HG02588 (cell line): ENCODE measurements at regions not wholly inside any gene's neighbourhood (a gene's known extent, or its start where the extent isn't known, plus 50 kb on each side); places are given as distances from the start of the nearest gene placed in this dataset.

ENCODE experiments used
- ATAC-seq: cut with Tn5 transposase; IDR thresholded peaks from one replicate; pipeline ENCODE4 v1.9.1; 2021; ENCODE audit warnings: mild to moderate bottlenecking, moderate library complexity; ENCODE audit not compliant: unreplicated experiment

DNA sequence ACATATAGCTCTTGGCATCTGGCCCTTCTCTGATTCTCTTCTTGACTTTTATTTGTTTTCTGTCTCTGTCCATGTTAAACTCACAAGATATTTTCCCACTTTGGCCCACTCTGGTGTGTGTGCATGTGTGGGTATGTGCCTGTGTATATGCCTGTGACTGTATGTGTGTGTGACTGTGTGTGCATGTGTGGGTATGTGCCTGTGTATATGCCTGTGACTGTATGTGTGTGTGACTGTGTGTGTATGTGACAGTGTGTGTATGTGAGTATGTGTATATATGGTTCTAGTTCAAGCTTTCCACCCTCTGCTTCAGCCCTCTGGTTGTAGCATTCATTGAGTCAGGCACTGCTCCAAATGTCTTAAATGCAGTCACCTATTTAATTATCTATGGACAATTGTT, 88.6 kb upstream of the GGTLC1 start:
- ATAC-seq, result no peak

DNA sequence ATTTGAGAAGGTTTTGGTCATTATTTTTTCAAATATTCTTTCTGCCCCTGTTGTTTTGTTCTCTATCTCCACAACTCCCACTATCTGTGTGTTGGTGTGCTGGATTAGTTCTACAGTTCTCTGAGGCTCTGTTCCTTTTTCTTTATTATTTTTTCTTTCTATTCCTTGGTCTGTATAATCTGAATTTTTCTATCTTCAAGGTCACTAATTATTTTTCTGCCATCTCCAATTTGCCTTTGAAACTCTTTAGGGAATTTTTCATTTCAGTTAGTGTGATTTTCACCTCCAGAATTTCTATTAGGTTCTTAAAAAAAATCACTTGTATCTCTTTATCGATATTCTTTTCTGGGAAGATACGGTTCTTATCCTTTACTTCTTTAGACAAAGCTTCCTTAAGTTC, 82.1 kb upstream of the GGTLC1 start:
- ATAC-seq, result no peak

DNA sequence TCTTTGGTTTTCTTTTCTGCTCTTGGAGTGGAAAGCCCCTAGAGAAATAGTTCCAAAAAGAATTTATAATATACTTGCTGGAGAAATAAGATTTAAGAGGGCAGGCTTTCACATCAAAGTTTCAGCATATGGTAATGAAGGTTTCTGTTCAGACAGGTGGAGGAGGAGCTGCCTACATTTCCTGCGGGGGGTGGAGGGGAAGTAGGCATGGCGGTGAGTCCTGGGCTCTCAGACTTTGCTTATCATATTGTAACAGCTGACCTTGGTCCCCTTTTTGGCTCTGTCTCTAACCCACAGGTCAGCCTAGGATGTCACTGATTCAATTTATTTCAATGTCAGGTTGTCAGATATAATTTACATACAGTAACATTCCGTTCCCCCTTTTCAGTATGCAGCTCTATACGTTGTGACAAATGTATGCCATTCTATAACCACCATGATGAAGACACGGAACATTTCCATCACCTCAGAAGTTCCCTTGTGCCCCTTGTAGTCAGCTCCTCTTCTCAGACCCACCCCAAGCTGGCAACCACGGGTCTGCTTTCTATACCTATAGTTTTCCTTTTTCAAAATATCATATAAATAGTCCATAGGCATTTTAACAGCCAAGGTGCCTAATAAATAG, 77.6 kb upstream of the GGTLC1 start:
- ATAC-seq, result no peak

DNA sequence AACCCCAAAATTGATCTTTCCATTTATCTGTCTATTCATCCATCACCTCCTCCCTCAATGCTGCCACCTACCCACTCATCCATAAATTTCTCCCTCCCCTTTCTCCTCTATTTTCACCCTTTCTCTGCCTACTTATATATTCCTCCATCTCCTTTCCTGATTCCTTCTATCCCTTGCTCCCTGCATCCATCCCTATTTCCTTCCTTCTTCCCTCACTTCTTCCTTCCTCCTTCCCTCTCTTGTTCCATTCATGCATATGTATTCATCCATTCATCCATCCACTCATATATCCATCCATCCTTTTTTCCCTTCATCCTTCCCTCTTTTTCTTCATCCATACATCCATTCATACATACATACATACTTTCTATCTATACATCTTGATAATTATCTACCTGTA, 76.3 kb upstream of the GGTLC1 start:
- ATAC-seq, result no peak

DNA sequence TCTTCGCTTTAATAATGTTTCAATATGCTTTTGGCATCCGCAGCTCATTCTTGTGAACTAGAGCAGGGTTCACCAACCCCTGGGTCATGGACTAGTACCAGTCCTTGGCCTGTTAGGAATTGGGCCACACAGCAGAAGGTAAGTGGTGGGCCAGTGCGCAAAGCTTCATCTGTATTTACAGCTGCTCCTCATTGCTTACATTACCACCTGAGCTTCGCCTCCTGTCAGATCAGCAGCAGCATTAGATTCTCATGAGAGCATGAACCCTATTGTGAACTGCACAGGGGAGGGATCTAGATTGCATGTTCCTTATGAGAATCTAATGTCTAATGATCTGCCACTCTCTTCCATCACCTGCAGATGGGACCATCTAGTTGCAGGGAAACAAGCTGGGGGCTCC, 75.5 kb upstream of the GGTLC1 start:
- no peak for ATAC-seq

DNA sequence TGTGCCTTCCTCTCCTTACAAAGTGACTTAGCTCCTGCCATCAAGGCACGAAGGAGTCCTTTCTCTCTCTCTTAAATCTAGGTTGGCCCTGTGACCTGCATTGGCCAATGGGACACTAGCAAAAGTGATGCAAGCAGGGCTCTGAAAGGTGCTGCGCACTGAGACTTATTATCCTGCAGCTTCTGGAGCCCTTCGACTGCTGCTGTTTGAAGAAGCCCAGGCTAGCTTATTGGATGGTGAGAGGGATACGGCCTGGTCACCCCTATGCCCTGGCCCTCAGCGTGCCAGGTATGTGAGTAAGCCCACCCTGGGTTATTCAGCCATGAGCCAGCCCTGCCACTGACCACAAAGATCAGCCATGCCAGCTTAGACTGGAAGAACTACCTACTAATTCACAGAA, 74.5 kb upstream of the GGTLC1 start:
- ATAC-seq, result no peak

DNA sequence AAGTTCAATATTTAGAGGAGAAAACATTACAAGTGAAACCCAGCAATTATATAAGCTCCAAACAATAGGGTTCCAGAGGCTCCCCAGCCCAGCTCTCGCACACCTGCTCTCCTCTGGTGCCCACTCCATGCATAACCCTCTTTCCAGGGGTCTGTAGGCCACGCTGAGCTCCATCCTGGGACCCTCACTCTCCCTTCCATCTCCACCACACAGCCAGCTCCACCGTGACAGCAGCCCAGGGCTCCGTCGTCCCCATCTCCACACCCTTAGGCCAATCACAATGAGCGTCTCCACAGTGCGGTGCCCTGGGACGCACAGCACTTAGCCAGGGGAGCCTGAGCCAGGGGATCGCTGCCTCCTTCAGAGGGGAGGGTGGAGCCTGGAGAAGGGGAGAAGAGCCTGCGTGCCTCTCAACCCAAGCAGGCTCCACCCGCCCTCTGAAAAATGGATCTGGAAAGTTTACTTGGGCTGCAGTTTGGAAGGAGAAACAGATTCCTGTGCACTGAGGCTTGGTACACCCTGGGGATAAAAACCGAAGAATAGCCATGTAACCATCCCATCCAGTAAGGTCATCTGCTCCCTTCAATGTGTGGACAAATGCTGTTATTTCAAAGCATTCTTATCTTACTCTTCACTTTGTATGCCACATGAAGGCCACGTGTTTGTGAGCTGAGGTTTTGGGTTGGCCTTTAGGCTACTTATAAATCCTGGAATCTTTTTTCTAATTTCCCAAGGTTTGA, 72.4 kb upstream of the GGTLC1 start:
- no peak for ATAC-seq

DNA sequence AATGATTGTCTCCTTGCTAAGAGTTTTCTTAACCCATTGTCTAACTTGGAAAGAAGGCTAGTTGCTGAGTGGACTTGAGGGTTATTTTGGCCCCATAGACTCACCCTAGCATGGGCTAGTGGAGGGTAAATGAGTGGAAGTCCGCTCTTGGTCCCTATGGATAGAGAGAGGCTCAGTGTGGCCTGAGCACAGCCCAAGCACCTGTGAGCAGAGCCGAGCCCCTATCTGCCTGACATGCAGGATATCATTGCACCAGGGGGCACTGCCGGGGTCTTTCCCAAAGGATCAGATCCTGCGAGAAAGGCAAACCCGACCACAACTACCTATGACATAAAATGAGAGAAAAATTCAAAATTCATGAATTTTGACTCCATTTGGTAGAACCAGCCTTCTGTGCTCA, 70.6 kb upstream of the GGTLC1 start:
- no peak for ATAC-seq

DNA sequence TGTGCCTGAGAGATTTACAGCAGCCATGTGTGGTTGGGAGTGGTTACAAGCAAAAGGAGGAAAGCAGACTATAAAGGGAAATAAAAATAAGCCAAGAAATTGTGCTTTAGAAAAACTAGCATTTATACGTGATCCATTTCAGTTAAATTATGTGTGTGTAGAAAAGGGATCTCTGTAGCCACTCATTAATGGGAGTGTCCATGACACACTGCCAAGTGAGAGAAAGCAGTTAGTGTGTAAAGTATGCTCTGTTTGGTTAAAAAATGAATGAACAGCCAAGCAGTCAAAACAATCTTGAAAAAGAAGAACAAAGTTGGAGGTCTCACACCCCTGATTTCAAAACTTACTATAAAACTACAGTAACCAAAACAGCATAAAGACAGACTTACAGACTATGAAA, 67.9 kb upstream of the GGTLC1 start:
- ATAC-seq, result no peak

DNA sequence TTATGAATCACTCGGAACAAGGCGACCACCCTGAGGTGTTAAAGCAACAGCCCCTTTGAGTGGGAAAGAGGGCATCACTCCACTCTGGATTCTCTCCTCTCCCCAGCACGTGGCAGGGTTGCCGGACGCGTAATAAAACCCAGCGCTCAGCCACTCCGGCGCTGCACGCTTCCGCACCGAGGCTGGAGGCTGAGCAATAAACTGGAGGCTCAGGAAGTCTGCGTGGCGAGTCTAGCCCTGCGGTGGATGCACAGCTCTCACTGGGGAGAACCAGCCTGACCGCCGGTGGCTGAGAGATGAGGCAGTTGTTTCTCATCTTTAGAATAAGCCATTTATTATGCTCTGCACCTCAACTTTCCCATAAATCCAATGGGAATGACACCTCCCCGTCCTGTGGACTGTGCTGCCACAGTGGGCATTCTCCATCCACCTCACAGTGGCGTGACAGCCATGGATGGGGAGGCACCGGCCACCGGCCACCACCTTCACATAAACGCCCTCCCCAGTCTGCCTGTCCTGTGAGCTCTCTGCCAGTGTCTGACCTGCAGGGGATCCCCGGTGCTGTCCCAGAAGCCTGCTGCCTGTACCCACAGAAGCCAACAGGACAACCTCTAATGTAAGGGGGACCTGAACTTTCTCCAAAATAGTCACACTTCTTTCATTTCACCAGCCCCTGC, 64.2 kb upstream of the GGTLC1 start:
- ATAC-seq, result no peak

DNA sequence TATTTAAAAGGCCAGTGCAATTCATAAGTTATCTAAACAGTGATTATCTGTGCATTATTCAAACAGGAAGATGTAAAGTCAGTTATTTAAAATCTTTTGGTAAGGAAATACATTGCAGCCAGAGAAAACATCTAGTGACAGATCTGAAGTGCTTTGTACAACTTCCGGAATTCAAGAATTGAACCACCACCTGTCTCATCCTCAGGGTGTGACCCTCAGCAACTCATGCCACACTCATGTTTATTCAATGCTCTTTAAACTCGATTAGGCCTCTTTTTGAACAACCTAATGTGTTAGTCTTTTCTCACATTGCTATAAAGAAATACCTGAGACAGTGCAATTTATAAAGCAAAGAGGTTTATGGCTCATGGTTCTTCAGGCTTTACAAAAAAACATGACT, 62.6 kb upstream of the GGTLC1 start:
- no peak for ATAC-seq

DNA sequence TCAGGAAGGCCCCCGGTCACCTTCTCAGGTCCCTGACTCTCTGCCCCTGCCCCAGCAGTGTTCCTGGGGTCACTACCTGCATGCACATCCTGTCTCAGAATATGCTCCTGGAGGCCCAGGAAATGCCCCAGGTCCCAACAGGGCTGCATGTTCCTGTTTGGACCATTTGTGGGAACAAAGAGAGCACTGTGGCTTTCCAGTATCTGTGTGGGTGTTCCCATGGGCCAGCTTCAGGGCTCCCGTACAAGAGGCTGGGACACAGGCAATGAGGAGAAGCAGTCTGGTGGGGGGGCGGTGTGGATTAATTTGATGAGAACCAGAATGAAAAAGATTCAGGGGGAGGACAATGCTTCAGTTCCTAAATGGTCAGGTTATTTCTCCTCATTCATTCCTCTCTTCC, 61.5 kb upstream of the GGTLC1 start:
- ATAC-seq, result no peak

DNA sequence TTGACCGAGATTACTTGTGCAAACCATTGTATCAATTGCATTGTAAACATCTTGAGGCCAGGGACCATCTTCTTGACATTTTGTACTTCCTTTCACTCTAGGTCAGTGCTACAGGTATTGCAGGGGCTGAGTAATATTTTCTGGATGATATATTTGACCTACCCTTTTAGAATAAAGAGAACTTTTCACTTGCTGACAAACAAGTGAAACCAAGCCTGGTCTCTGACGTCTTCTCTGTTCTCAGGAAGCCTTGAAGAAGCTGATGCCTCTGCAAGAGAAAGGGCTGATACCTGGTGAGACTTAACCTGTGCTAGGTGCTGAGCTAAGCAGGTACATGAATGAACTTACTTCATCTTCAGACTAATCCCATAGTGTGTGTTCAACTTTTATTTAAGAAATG, 60.5 kb upstream of the GGTLC1 start:
- ATAC-seq, result no peak

DNA sequence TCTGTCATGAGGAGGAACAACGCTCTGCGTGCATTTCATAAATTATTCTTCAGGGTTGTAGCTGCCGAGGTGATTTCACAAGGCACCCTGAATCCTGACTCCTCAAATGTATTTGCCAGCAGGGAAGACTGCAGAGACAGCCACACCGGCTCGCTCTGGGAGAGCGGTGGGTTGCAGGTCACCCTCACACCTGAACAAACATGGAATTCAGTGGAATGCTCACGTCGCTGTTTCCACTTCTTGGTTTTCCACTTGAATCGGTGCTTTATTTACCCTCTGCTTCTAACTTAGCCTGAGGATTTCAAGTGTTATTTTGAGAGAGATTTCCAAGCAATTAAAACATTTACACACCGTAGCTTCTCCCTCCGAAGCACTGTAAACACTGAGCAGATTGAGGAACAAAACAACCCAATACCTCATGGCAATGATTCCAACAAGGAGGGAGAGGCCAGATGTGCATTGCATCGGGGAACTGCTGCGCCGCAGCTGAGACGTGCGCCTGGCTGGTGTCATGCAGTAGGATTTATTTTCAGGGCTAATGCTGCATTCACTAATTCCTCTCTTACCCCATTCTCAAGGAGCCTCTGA, 59.5 kb upstream of the GGTLC1 start:
- ATAC-seq, result no peak

DNA sequence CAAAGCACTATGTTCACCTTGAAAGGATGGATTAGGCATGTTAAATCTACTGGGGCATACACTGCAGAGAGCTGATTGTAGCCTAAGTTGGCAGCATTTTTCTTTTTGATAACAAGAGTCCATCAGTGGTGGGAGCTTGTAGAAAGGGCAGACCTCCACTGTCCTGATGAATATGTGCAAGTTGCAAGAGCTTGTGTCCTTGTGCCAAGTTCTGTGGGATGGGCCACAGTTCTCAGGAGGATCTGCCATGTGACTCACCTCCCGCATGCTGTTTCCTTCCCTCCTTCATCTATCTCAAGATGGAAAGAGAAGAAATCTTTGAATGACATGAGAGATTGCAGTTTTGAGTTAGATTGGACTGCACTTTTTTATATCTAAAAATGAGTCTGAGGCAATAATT, 58.3 kb upstream of the GGTLC1 start:
- no peak for ATAC-seq

DNA sequence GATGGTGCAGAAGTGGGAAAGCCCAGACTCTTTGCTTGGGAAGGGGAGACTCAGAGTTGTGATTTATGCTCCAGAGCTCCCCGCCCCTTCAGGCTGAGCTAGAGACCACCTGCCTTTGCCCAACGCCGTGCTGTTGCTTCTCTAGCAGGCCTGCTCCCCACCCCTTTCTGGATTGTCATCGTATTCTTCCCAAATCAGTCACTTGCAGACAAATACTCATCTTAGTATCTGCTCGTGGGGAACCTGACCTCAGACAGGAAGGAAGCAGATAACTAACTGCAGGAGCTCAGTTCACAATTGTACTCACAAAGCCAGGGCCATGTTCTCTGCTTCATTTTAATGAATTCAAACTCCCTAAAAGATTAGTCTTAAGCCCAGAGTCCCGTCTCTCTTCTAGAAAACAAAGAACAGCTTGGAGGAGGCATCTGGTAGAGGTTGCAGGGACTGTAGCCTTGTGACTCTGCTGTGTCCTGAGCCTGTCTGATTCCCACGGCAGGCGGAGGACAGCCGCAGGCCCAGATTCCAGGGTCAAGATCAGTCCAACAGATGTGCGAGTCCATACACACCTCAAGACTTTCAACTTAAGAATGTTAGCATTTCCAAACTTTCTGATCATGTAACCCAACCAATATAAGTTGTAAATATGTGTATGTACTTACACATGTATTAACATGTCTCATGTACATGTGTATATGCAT, 57.2 kb upstream of the GGTLC1 start:
- ATAC-seq, result no peak

DNA sequence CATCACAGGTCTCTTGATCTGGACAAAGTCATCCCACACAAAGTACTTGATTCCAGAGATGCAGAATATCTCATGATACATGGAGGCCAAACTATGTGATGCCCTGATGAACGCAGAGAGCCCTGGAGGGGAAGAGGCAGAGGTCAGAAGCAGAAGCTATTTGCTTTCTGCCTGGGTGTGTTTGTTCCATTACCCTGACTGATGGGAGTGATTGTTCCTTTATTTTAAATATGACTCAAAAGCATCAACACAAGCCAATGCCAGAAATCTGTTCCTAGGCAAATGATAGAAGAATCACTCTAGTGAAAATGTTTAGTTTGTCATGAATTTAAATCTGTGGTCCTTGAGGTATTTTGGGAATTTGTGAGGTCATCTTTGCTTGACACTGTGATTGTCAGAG, 54.7 kb upstream of the GGTLC1 start:
- no peak for ATAC-seq

DNA sequence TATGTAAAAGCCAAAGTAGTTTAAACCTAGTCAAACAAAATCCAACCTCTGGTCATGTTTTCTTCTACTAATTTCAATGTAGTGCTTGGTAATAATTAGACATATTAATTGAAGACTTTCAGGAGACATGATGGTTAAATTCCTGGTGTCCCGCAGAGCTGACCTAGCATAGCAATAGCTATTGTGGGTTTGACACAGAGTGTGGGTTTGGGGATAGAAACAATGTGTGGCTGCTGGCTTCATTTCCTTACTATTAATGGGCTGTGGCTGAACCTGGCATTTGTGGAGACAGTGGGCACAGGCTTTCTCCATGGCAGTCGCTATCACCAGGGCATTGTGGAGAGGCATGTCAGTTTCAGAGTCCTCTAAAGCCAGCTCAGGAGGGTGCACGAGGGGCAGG, 54.1 kb upstream of the GGTLC1 start:
- no peak for ATAC-seq

DNA sequence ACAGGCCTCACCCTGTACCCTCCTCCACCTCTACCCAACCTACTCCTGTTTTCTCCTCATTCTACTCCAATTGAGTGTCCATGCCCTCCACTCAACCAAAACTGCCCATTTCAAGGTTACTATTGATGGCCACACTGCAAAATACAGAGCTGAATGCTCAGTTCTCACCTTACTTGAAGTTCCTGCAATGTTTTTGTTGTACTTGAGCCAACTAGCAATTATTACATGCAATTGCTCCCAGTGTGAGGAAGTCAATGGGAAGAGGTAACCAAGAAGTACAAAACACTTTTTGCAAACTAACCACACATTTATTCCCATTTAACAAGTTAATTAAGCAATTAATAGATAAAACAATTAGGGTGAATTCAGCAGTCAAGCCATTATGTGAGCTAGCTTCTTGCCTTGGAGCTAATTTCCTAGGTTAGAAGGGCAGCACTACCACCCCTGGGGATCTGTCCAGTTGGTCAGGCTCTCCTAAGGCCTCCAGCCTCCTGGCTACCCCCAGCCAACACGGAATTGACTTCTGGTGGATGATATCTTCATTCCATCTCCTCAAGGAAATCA, 52.4 kb upstream of the GGTLC1 start:
- no peak for ATAC-seq

DNA sequence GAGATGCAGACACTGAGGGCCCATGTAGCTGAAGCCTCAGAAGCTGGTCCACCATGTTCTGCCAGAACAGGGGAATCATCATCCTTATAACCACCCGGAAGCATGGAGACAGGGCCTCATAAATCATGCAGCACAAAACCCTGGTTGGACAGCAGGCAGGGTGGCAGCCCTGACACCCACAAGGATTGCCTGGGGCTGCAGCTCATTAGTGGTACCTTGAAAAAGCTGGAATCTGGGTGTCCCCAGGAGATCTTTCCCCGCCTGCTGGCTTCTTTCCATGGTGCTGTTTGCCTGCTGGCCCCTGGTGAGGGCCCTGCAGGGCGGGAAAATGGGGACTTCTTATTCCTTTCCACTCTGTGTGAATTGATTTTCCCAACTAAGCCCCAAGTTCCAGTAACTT, 50.6 kb upstream of the GGTLC1 start:
- no peak for ATAC-seq
